HFF-Myc (cell line): ENCODE measurements at regions not wholly inside any gene's neighbourhood (a gene's known extent, or its start where the extent isn't known, plus 50 kb on each side); places are given as distances from the start of the nearest gene placed in this dataset.

Experiments used
- DNase-seq: peaks from one replicate; pipeline ENCODE4 v3.0.0-alpha.2; 2011; ENCODE audit warnings: low read depth; ENCODE audit errors: extremely low read depth
- H3K4me3 ChIP-seq: replicated peaks from 2 replicates; pipeline ENCODE4 v1.5.1; 2011; ENCODE audit warnings: low read depth, mild to moderate bottlenecking, control low read depth, low read length
- CTCF ChIP-seq: IDR thresholded peaks from 2 replicates; pipeline ENCODE4 v1.5.1; 2012; ENCODE audit warnings: mild to moderate bottlenecking, low read depth, low read length, control low read depth; ENCODE audit errors: missing control alignments

- DNase-seq = no peak
- no peak for TF ChIP-seq CTCF
Measured at GRCh38 chr4:8747467-8748235, 124.0 kb downstream of the HMX1 start.

GRCh38 chr4:8746523-8747466 lies 124.8 kb downstream of the HMX1 start:
- no peak for TF ChIP-seq CTCF
- no peak for DNase-seq
- no peak overlapping the region for H3K4me3 ChIP-seq

More at GRCh38 chr4:8747467-8748235, 124.0 kb downstream of the HMX1 start:
- no peak overlapping the region for H3K4me3 ChIP-seq

GRCh38 chr4:8745826-8746225 lies 125.8 kb downstream of the HMX1 start:
- H3K4me3 ChIP-seq = no peak overlapping the region
- no peak for TF ChIP-seq CTCF
- no peak for DNase-seq

- no peak overlapping the region for H3K4me3 ChIP-seq
- no peak for TF ChIP-seq CTCF
Measured at GRCh38 chr4:8745005-8745790, 126.4 kb downstream of the HMX1 start.

GRCh38 chr4:8744083-8744805 lies 127.4 kb downstream of the HMX1 start:
- no peak for TF ChIP-seq CTCF
- no peak for DNase-seq
- H3K4me3 ChIP-seq = no peak overlapping the region

More at GRCh38 chr4:8745005-8745790, 126.4 kb downstream of the HMX1 start:
- DNase-seq = no peak

GRCh38 chr4:8742546-8742945 lies 129.1 kb downstream of the HMX1 start:
- no peak for TF ChIP-seq CTCF
- no peak for DNase-seq
- H3K4me3 ChIP-seq = no peak overlapping the region
